OCI-LY1 (cell line): ENCODE measurements at regions not wholly inside any gene's neighbourhood (a gene's known extent, or its start where the extent isn't known, plus 50 kb on each side); places are given as distances from the start of the nearest gene placed in this dataset.
"Not testable (repeated sequence)": the region's sequence is repeated elsewhere in the genome, so short reads cannot be mapped to it uniquely, and the experiment has no call there.

ENCODE experiments used
- H2AFZ ChIP-seq: fragments of 200-600 bp; sonication (generic), shearing (Covaris generic); 2 replicates; pipeline ENCODE4 v1.6.0; 2014; ENCODE audit warnings: antibody characterized with exemption, mild to moderate bottlenecking, low read length
- H3F3A ChIP-seq: fragments of 200-600 bp; sonication (generic), shearing (Covaris generic); 2 replicates; pipeline ENCODE4 v1.6.0; 2014; ENCODE audit warnings: mild to moderate bottlenecking, antibody characterized with exemption, low read length, moderate library complexity; ENCODE audit not compliant: insufficient read depth
- H3K27ac ChIP-seq: fragments of 200-600 bp; sonication (generic); 2 replicates; pipeline ENCODE4 v1.5.1; 2014; ENCODE audit warnings: low read length, mixed run types, mild to moderate bottlenecking, low read depth; ENCODE audit not compliant: poor library complexity, severe bottlenecking
- H3K27me3 ChIP-seq: fragments of 200-600 bp; sonication (generic); 2 replicates; pipeline ENCODE4 v1.6.0; 2014; ENCODE audit warnings: antibody characterized with exemption, mild to moderate bottlenecking, low read length, moderate library complexity; ENCODE audit not compliant: insufficient read depth
- H3K36me3 ChIP-seq: fragments of 200-600 bp; sonication (generic); 2 replicates; pipeline ENCODE4 v1.6.1; 2014; ENCODE audit warnings: mild to moderate bottlenecking, antibody characterized with exemption, low read length, moderate library complexity, mixed read lengths; ENCODE audit not compliant: insufficient read depth
- H3K4me1 ChIP-seq: fragments of 200-600 bp; sonication (generic); 2 replicates; pipeline ENCODE4 v1.5.1; 2014; ENCODE audit warnings: mild to moderate bottlenecking, low read length, moderate library complexity; ENCODE audit not compliant: insufficient read depth, severe bottlenecking
- H3K4me2 ChIP-seq: fragments of 200-600 bp; sonication (generic), shearing (Covaris generic); 2 replicates; pipeline ENCODE4 v1.6.1; 2014; ENCODE audit warnings: low read length
- H3K4me3 ChIP-seq: fragments of 200-600 bp; sonication (generic); 2 replicates; pipeline ENCODE4 v1.5.1; 2014; ENCODE audit warnings: low read length, low read depth, mild to moderate bottlenecking, mixed read lengths; ENCODE audit not compliant: poor library complexity, severe bottlenecking
- H3K79me2 ChIP-seq: fragments of 200-600 bp; shearing (Covaris generic); 2 replicates; pipeline ENCODE4 v1.6.1; 2016; ENCODE audit warnings: mixed run types, low read length, mixed read lengths; ENCODE audit not compliant: insufficient read depth
- H3K9ac ChIP-seq: fragments of 200-600 bp; sonication (generic), shearing (Covaris generic); 2 replicates; pipeline ENCODE4 v1.6.1; 2014; ENCODE audit warnings: mild to moderate bottlenecking, low read length, mixed read lengths
- H3K9me2 ChIP-seq: fragments of 200-600 bp; sonication (generic), shearing (Covaris generic); 2 replicates; pipeline ENCODE4 v1.6.1; 2014; ENCODE audit warnings: low read depth, mild to moderate bottlenecking, low read length, mixed read lengths
- H3K9me3 ChIP-seq: fragments of 200-600 bp; shearing (Covaris generic); 2 replicates; pipeline ENCODE4 v1.6.1; 2014; ENCODE audit warnings: low read length, mixed read lengths
- H4K20me1 ChIP-seq: fragments of 200-600 bp; sonication (generic), shearing (Covaris generic); 2 replicates; pipeline ENCODE4 v1.6.0; 2016; ENCODE audit warnings: mild to moderate bottlenecking, low read length; ENCODE audit not compliant: insufficient read depth
- EZH2 ChIP-seq: fragments of 200-600 bp; sonication (generic), shearing (Covaris generic); IDR thresholded peaks from 2 replicates; pipeline ENCODE4 v1.8.0; 2017; ENCODE audit warnings: borderline replicate concordance, mixed run types, mild to moderate bottlenecking, antibody characterized with exemption, low read length, moderate library complexity, mixed read lengths
- TF ChIP-seq, protein P1 (sequence below): fragments of 200-600 bp; sonication (generic), shearing (Covaris generic); IDR thresholded peaks from 2 replicates; pipeline ENCODE4 v1.5.1; 2017; ENCODE audit warnings: mild to moderate bottlenecking, antibody characterized with exemption, low read length, moderate library complexity, mixed read lengths

DNA sequence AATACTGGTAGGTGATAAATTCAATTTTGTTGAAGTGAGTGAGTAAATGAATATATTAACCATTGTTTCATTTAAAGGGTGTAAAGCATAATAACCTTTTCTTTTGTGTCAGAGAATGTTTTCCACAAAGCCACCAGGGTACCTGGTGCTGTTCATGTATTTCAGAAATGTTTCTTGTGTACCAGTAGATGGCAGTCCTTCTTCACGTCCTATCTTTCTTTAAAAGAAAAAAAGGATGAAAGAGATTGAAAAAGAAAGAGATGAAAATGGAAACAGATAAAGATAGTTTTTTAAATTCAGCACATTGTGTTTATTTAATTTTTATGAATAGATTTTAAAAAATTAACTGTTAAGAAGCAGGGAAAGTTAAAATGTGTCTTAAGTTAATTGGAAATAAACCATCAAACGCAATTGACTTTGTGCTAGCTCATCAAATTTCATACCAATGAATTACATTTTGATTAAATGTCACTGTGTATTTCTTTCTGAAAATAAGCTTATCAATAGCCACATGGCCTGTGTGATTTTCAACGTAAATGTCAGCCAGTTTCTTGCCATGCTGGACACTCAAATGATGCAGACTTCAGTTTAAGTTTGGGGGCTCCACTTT lies 65.5 kb upstream of the CHORDC1 start:
- TF ChIP-seq EZH2: no peak
- TF ChIP-seq, protein P1, sequence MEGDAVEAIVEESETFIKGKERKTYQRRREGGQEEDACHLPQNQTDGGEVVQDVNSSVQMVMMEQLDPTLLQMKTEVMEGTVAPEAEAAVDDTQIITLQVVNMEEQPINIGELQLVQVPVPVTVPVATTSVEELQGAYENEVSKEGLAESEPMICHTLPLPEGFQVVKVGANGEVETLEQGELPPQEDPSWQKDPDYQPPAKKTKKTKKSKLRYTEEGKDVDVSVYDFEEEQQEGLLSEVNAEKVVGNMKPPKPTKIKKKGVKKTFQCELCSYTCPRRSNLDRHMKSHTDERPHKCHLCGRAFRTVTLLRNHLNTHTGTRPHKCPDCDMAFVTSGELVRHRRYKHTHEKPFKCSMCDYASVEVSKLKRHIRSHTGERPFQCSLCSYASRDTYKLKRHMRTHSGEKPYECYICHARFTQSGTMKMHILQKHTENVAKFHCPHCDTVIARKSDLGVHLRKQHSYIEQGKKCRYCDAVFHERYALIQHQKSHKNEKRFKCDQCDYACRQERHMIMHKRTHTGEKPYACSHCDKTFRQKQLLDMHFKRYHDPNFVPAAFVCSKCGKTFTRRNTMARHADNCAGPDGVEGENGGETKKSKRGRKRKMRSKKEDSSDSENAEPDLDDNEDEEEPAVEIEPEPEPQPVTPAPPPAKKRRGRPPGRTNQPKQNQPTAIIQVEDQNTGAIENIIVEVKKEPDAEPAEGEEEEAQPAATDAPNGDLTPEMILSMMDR: peak; percentile 66
- no peaks in the 10 kb centered on the region for H3K36me3 ChIP-seq
- H3K9ac ChIP-seq: no peak overlapping the region
- H4K20me1 ChIP-seq: no peaks in the 10 kb centered on the region
- H3K27ac ChIP-seq: no peak overlapping the region
- no peaks in the 10 kb centered on the region for H3F3A ChIP-seq
- no peak overlapping the region for H3K4me2 ChIP-seq
- no peaks in the 10 kb centered on the region for H3K27me3 ChIP-seq
- no peaks in the 10 kb centered on the region for H3K9me2 ChIP-seq
- H3K79me2 ChIP-seq: no peaks in the 10 kb centered on the region
- no peaks in the 10 kb centered on the region for H3K4me1 ChIP-seq
- H3K4me3 ChIP-seq: no peak overlapping the region
- no peak overlapping the region for H2AFZ ChIP-seq
- no peaks in the 10 kb centered on the region for H3K9me3 ChIP-seq

DNA sequence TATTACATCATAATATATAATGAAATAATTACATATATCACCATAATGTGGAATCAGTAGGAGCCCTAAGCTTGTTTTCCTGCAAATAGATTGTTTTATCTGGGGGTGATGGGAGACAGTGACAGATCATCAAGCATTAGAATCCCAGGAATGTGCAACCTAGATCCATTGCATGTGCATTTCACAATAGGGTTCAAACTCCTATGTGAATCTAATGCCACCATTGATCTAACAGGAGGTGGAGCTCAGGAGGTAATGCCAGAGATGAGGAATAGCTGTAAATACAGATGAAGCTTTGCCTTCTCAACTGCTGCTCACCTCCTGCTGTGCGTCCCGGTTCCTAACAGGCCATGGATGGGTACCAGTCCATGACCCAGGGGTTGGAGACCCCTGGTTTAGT lies 63.8 kb upstream of the CHORDC1 start:
- no peaks in the 10 kb centered on the region for H3K36me3 ChIP-seq
- H2AFZ ChIP-seq: no peak overlapping the region
- no peaks in the 10 kb centered on the region for H3K27me3 ChIP-seq
- no peak overlapping the region for H3K9ac ChIP-seq
- no peaks in the 10 kb centered on the region for H3K9me2 ChIP-seq
- no peak for TF ChIP-seq EZH2
- TF ChIP-seq, protein P1: no peak
- no peaks in the 10 kb centered on the region for H3K4me1 ChIP-seq
- H3K27ac ChIP-seq: no peak overlapping the region
- H3K79me2 ChIP-seq: no peaks in the 10 kb centered on the region
- no peaks in the 10 kb centered on the region for H3F3A ChIP-seq
- no peak overlapping the region for H3K4me2 ChIP-seq
- H4K20me1 ChIP-seq: no peaks in the 10 kb centered on the region
- no peak overlapping the region for H3K4me3 ChIP-seq
- no peaks in the 10 kb centered on the region for H3K9me3 ChIP-seq

DNA sequence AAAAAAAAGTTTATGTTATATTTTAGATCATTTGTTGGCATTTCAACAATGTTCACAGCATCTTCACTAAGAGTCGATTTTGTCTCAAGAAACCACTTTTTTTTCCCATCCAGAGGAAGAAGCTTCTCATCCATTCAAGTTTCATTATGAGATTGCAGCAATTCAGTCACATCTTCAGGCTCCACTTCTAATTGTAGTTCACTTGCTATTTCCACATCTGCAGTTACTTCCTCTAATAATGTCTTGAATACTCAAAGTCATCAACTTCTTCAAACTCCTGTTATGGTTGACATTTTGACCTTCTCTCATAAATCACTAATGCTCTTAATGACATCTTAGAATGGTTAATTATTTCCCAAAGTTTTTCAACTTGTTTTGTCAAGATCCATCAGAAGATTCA lies 61.3 kb upstream of the CHORDC1 start:
- Histone ChIP-seq H3K4me3 (no peak overlapping the region), H3K27ac (no peak overlapping the region), H3K9ac (no peak overlapping the region), H3K4me2 (no peak overlapping the region), H3K9me2 (no peaks in the 10 kb centered on the region), H3K4me1 (no peaks in the 10 kb centered on the region), H4K20me1 (no peaks in the 10 kb centered on the region), H3K36me3 (no peaks in the 10 kb centered on the region), H3K79me2 (no peaks in the 10 kb centered on the region), H3K9me3 (no peaks in the 10 kb centered on the region), H3K27me3 (no peaks in the 10 kb centered on the region), H2AFZ (no peak overlapping the region), H3F3A (no peaks in the 10 kb centered on the region)
- TF ChIP-seq, protein P1: no peak
- TF ChIP-seq EZH2: no peak

DNA sequence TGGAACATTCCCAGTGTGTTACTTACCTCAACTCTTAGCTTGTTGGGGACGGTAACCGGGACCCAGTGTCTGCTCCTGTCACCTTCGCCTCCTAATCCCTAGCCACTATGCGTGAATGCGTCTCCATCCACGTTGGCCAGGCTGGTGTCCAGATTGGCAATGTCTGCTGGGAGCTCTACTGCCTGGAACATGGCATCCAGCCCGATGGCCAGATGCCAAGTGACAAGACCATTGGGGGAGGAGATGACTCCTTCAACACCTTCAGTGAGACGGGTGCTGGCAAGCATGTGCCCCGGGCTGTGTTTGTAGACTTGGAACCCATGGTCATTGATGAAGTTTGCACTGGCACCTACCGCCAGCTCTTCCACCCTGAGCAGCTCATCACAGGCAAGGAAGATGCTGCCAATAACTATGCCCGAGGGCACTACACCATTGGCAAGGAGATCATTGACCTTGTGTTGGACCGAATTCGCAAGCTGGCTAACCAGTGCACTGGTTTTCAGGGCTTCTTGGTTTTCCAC lies 59.8 kb upstream of the CHORDC1 start:
- H3K9me3 ChIP-seq, H3F3A ChIP-seq, H3K36me3 ChIP-seq, H3K9ac ChIP-seq, H3K4me1 ChIP-seq, H3K9me2 ChIP-seq, H3K4me3 ChIP-seq, H3K27me3 ChIP-seq, H4K20me1 ChIP-seq, H2AFZ ChIP-seq, H3K27ac ChIP-seq, H3K79me2 ChIP-seq, H3K4me2 ChIP-seq: not testable (repeated sequence)
